ENCODE measurements at regions not wholly inside any gene's neighbourhood (a gene's known extent, or its start where the extent isn't known, plus 50 kb on each side); places are given as distances from the start of the nearest gene placed in this dataset.

- no peak for DNase-seq (ENCODE audit: low spot score)
- TF ChIP-seq CTCF (IDR thresholded peaks at IDR 0.05; ENCODE audit: unreplicated experiment): no peak
- no peak overlapping the region for H3K27ac Mint-ChIP-seq (ENCODE audit: unreplicated experiment)
- H3K36me3 Mint-ChIP-seq (ENCODE audit: low read depth, unreplicated experiment): no peaks in the 10 kb centered on the region
- H3K27me3 Mint-ChIP-seq (ENCODE audit: unreplicated experiment): no peaks in the 10 kb centered on the region
- H3K9me3 Mint-ChIP-seq (ENCODE audit: unreplicated experiment): no peaks in the 10 kb centered on the region
- no peak overlapping the region for H3K4me3 Mint-ChIP-seq (ENCODE audit: unreplicated experiment)
- H3K4me1 Mint-ChIP-seq (ENCODE audit: unreplicated experiment): no peaks in the 10 kb centered on the region
Measured at GRCh38 chr11:122423273-122423672, 232.2 kb upstream of the UBASH3B start.

- H3K27ac Mint-ChIP-seq (ENCODE audit: unreplicated experiment): no peak overlapping the region
- no peak overlapping the region for H3K4me3 Mint-ChIP-seq (ENCODE audit: unreplicated experiment)
- H3K36me3 Mint-ChIP-seq (ENCODE audit: low read depth, unreplicated experiment): no peaks in the 10 kb centered on the region
- H3K9me3 Mint-ChIP-seq (ENCODE audit: unreplicated experiment): no peaks in the 10 kb centered on the region
- H3K4me1 Mint-ChIP-seq (ENCODE audit: unreplicated experiment): no peaks in the 10 kb centered on the region
- DNase-seq (ENCODE audit: low spot score): no peak
- H3K27me3 Mint-ChIP-seq (ENCODE audit: unreplicated experiment): no peaks in the 10 kb centered on the region
- TF ChIP-seq CTCF (IDR thresholded peaks at IDR 0.05; ENCODE audit: unreplicated experiment): no peak
Measured at GRCh38 chr11:122422682-122423081, 232.8 kb upstream of the UBASH3B start.

- Mint-ChIP-seq H3K27me3 (ENCODE audit: unreplicated experiment) (no peaks in the 10 kb centered on the region), H3K4me1 (ENCODE audit: unreplicated experiment) (no peaks in the 10 kb centered on the region), H3K4me3 (ENCODE audit: unreplicated experiment) (no peak overlapping the region), H3K36me3 (ENCODE audit: low read depth, unreplicated experiment) (no peaks in the 10 kb centered on the region), H3K9me3 (ENCODE audit: unreplicated experiment) (no peaks in the 10 kb centered on the region), H3K27ac (ENCODE audit: unreplicated experiment) (no peak overlapping the region)
- no peak for TF ChIP-seq CTCF (IDR thresholded peaks at IDR 0.05; ENCODE audit: unreplicated experiment)
- DNase-seq (ENCODE audit: low spot score): no peak
Measured at GRCh38 chr11:122421702-122422101, 233.8 kb upstream of the UBASH3B start.

GRCh38 chr11:122418032-122418431 lies 237.5 kb upstream of the UBASH3B start:
- Mint-ChIP-seq H3K9me3 (ENCODE audit: unreplicated experiment) (no peaks in the 10 kb centered on the region), H3K27me3 (ENCODE audit: unreplicated experiment) (peaks cover 3% of the 10 kb centered on the region), H3K27ac (ENCODE audit: unreplicated experiment) (no peak overlapping the region), H3K36me3 (ENCODE audit: low read depth, unreplicated experiment) (no peaks in the 10 kb centered on the region), H3K4me3 (ENCODE audit: unreplicated experiment) (no peak overlapping the region), H3K4me1 (ENCODE audit: unreplicated experiment) (no peaks in the 10 kb centered on the region)
- no peak for TF ChIP-seq CTCF (IDR thresholded peaks at IDR 0.05; ENCODE audit: unreplicated experiment)
- DNase-seq (ENCODE audit: low spot score): no peak

GRCh38 chr11:122414406-122415018 lies 241.0 kb upstream of the UBASH3B start:
- peaks cover 3% of the 10 kb centered on the region for H3K27me3 Mint-ChIP-seq (ENCODE audit: unreplicated experiment)
- TF ChIP-seq CTCF (IDR thresholded peaks at IDR 0.05; ENCODE audit: unreplicated experiment): no peak
- no peaks in the 10 kb centered on the region for H3K9me3 Mint-ChIP-seq (ENCODE audit: unreplicated experiment)
- no peak for DNase-seq (ENCODE audit: low spot score)
- no peaks in the 10 kb centered on the region for H3K36me3 Mint-ChIP-seq (ENCODE audit: low read depth, unreplicated experiment)
- no peak overlapping the region for H3K27ac Mint-ChIP-seq (ENCODE audit: unreplicated experiment)
- no peaks in the 10 kb centered on the region for H3K4me1 Mint-ChIP-seq (ENCODE audit: unreplicated experiment)
- H3K4me3 Mint-ChIP-seq (ENCODE audit: unreplicated experiment): no peak overlapping the region
